Neural crest cell (in vitro differentiated cells): ENCODE measurements at regions not wholly inside any gene's neighbourhood (a gene's known extent, or its start where the extent isn't known, plus 50 kb on each side); places are given as distances from the start of the nearest gene placed in this dataset.

Experiments
- DNase-seq: peaks from one replicate; pipeline ENCODE4 v3.0.0; 2021; ENCODE audit warnings: low read depth, mixed read lengths, low spot score
- H3K27ac Mint-ChIP-seq: one replicate; pipeline ENCODE4 v1.8.0; 2021; ENCODE audit warnings: mild to moderate bottlenecking, mixed read lengths; ENCODE audit not compliant: unreplicated experiment
- H3K27me3 Mint-ChIP-seq: 2 replicates; pipeline ENCODE4 v1.8.0; 2021; ENCODE audit warnings: low read depth, mild to moderate bottlenecking, mixed read lengths
- H3K36me3 Mint-ChIP-seq: 2 replicates; pipeline ENCODE4 v1.8.0; 2021; ENCODE audit warnings: low read depth, mild to moderate bottlenecking, mixed read lengths
- H3K4me1 Mint-ChIP-seq: 2 replicates; pipeline ENCODE4 v1.8.0; 2021; ENCODE audit warnings: mixed read lengths
- H3K4me3 Mint-ChIP-seq: one replicate; pipeline ENCODE4 v1.8.0; 2021; ENCODE audit warnings: mild to moderate bottlenecking, mixed read lengths
- H3K9me3 Mint-ChIP-seq: 2 replicates; pipeline ENCODE4 v1.8.0; 2021; ENCODE audit warnings: mixed read lengths
- CTCF ChIP-seq: fragments of 200-600 bp; sonication (generic); conservative IDR thresholded peaks from 2 replicates; pipeline ENCODE4 v1.5.0; 2021; ENCODE audit warnings: antibody characterized with exemption, mild to moderate bottlenecking

- H3K9me3 Mint-ChIP-seq = no peaks in the 10 kb centered on the region
- no peak overlapping the region for H3K27ac Mint-ChIP-seq
- no peaks in the 10 kb centered on the region for H3K4me1 Mint-ChIP-seq
- DNase-seq = no peak
- TF ChIP-seq CTCF = no peak
- peaks cover 17% of the 10 kb centered on the region for H3K27me3 Mint-ChIP-seq
- H3K36me3 Mint-ChIP-seq = no peaks in the 10 kb centered on the region
- no peak overlapping the region for H3K4me3 Mint-ChIP-seq
Observed at GRCh38 chr1:70617728-70618127, 206.7 kb downstream of the CTH start.

GRCh38 chr1:70627910-70628309 lies 216.8 kb downstream of the CTH start:
- H3K27me3 Mint-ChIP-seq = peaks cover 5% of the 10 kb centered on the region
- H3K4me1 Mint-ChIP-seq = no peaks in the 10 kb centered on the region
- H3K4me3 Mint-ChIP-seq = no peak overlapping the region
- H3K27ac Mint-ChIP-seq = no peak overlapping the region
- TF ChIP-seq CTCF = no peak
- DNase-seq = no peak
- H3K9me3 Mint-ChIP-seq = no peaks in the 10 kb centered on the region
- no peaks in the 10 kb centered on the region for H3K36me3 Mint-ChIP-seq

GRCh38 chr1:70628973-70629372 lies 217.9 kb downstream of the CTH start:
- H3K4me1 Mint-ChIP-seq = no peaks in the 10 kb centered on the region
- TF ChIP-seq CTCF = no peak
- no peak overlapping the region for H3K4me3 Mint-ChIP-seq
- DNase-seq = no peak
- H3K36me3 Mint-ChIP-seq = no peaks in the 10 kb centered on the region
- no peaks in the 10 kb centered on the region for H3K9me3 Mint-ChIP-seq
- no peak overlapping the region for H3K27ac Mint-ChIP-seq
- peaks cover 5% of the 10 kb centered on the region for H3K27me3 Mint-ChIP-seq

GRCh38 chr1:70633004-70633403 lies 221.9 kb downstream of the CTH start:
- DNase-seq = no peak
- H3K27me3 Mint-ChIP-seq = peaks cover 26% of the 10 kb centered on the region
- H3K4me1 Mint-ChIP-seq = no peaks in the 10 kb centered on the region
- TF ChIP-seq CTCF = no peak
- H3K27ac Mint-ChIP-seq = no peak overlapping the region
- no peaks in the 10 kb centered on the region for H3K36me3 Mint-ChIP-seq
- no peaks in the 10 kb centered on the region for H3K9me3 Mint-ChIP-seq
- H3K4me3 Mint-ChIP-seq = no peak overlapping the region

- Mint-ChIP-seq H3K27me3 (peaks cover 34% of the 10 kb centered on the region), H3K4me1 (no peaks in the 10 kb centered on the region), H3K9me3 (no peaks in the 10 kb centered on the region), H3K4me3 (no peak overlapping the region), H3K36me3 (no peaks in the 10 kb centered on the region), H3K27ac (no peak overlapping the region)
- no peak for TF ChIP-seq CTCF
- no peak for DNase-seq
Observed at GRCh38 chr1:70635868-70636267, 224.8 kb downstream of the CTH start.

- H3K4me1 Mint-ChIP-seq = no peaks in the 10 kb centered on the region
- H3K27ac Mint-ChIP-seq = no peak overlapping the region
- H3K36me3 Mint-ChIP-seq = no peaks in the 10 kb centered on the region
- no peak for TF ChIP-seq CTCF
- no peak for DNase-seq
- H3K9me3 Mint-ChIP-seq = no peaks in the 10 kb centered on the region
- peaks cover 22% of the 10 kb centered on the region for H3K27me3 Mint-ChIP-seq
- H3K4me3 Mint-ChIP-seq = no peak overlapping the region
Observed at GRCh38 chr1:70641868-70642267, 230.8 kb downstream of the CTH start.
